ENCODE measurements at regions not wholly inside any gene's neighbourhood (a gene's known extent, or its start where the extent isn't known, plus 50 kb on each side); places are given as distances from the start of the nearest gene placed in this dataset.

DNA sequence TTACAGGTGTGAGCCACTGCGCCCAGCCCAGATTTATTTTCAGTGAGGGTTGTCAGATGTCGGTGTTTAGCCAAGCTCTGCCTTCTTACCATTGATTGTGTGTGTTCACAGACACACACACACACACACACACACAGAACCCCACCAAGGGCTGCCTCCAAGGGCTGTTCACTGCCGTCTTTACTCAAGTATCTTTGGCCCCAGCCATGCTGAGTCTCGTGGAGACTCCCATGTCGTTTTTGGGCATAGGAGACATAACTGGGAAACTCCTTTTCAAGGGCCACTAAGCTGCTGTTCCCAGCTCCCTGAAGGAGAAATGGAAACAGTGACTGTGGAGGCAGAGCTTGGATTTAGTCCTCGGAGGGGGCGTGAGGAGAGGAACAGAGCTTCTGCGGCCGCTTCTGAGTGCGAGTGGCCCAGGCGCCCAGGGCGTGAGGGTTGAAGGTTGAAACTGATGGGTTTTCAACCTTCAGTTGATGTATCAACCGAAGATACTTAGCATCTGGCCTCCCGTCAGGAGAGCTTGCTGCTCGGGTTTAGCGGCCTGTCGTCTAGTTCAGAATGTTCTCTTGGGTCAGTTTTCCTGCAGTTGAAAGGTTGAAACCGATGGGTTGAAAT lies 243.6 kb downstream of the TTLL2 start:
- no peak overlapping the region for H3K27ac Mint-ChIP-seq
- DNase-seq (ENCODE audit: low spot score): no peak

DNA sequence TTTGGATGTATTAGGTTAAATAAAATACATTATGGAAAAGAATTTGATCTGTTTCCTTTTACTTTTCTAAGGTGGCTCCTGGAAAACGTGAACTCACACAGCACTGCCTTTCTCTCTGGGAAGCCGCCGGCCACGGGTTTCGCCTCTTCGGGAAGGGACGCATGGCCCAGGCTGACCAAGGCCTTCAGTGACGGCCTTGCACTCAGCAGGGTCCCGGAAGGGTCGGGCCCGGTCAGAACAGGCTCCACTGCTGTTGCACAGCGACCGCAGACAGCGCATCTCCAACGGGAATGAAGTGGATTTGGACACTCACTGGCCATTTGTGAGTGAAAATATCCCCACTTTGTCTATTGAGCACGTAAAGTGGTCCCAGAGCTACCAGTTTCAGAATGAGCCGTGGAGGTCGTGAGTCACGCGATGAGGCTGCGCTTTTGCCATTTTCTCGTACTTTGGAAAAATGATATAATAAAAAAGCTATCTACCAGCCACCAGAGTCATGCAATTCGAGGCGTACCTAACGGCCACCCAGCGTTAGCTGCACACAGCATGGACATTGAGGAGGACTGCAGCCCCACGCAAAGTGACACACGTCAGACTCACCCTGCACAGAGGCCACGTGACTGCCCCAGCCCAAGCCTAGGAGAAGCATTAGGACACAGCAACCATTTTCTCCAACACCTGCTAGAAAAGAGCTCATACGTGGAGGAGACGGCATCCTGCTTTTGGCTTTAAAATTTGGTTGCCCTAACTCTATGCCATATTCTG lies 244.3 kb downstream of the TTLL2 start:
- DNase-seq (ENCODE audit: low spot score): no peak

More for the DNA sequence above, 243.6 kb downstream of the TTLL2 start:
- H3K27me3 Mint-ChIP-seq: peaks cover 0 to 3% of the 10 kb centered on the region in 2 donors
- no peaks in the 10 kb centered on the region for H3K9me3 Mint-ChIP-seq
- H3K36me3 Mint-ChIP-seq: no peaks in the 10 kb centered on the region
- H3K4me1 Mint-ChIP-seq (ENCODE audit: low read depth in 2 of 2): peaks cover 0 to 3% of the 10 kb centered on the region in 2 donors
- no peak for ATAC-seq
- no peak overlapping the region for H3K4me3 Mint-ChIP-seq

DNA sequence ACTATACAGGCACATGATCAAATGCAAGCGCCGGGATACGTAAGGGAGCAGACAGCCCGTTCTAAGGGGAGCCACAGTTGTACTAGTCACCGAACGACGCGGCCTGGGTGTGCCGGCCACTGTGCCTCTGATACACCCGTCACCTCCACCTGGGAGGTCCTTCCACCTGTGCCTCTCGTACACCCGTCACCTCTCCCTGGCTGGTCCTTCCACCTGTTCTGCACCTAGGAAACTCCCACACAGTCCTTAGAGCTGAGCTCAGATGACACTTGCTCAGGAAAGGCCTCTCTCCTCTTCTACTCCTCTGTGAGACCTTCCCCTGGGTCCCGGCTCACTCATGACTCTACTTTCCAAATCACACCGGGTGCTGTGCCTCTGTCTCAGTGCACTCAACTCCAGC lies 245.0 kb downstream of the TTLL2 start:
- no peaks in the 10 kb centered on the region for H3K36me3 Mint-ChIP-seq
- peaks cover 0 to 3% of the 10 kb centered on the region in 2 donors for H3K27me3 Mint-ChIP-seq
- no peak for DNase-seq (ENCODE audit: low spot score)
- no peak for ATAC-seq
- no peaks in the 10 kb centered on the region for H3K4me1 Mint-ChIP-seq (ENCODE audit: low read depth in 2 of 2)
- no peak overlapping the region for H3K4me3 Mint-ChIP-seq
- no peak overlapping the region for H3K27ac Mint-ChIP-seq
- H3K9me3 Mint-ChIP-seq: no peaks in the 10 kb centered on the region

More for the DNA sequence above, 244.3 kb downstream of the TTLL2 start:
- Mint-ChIP-seq H3K4me1 (ENCODE audit: low read depth in 2 of 2) (no peaks in the 10 kb centered on the region), H3K27me3 (peaks cover 0 to 3% of the 10 kb centered on the region in 2 donors), H3K9me3 (no peaks in the 10 kb centered on the region), H3K36me3 (no peaks in the 10 kb centered on the region), H3K4me3 (no peak overlapping the region), H3K27ac (no peak overlapping the region)
- ATAC-seq: no peak

DNA sequence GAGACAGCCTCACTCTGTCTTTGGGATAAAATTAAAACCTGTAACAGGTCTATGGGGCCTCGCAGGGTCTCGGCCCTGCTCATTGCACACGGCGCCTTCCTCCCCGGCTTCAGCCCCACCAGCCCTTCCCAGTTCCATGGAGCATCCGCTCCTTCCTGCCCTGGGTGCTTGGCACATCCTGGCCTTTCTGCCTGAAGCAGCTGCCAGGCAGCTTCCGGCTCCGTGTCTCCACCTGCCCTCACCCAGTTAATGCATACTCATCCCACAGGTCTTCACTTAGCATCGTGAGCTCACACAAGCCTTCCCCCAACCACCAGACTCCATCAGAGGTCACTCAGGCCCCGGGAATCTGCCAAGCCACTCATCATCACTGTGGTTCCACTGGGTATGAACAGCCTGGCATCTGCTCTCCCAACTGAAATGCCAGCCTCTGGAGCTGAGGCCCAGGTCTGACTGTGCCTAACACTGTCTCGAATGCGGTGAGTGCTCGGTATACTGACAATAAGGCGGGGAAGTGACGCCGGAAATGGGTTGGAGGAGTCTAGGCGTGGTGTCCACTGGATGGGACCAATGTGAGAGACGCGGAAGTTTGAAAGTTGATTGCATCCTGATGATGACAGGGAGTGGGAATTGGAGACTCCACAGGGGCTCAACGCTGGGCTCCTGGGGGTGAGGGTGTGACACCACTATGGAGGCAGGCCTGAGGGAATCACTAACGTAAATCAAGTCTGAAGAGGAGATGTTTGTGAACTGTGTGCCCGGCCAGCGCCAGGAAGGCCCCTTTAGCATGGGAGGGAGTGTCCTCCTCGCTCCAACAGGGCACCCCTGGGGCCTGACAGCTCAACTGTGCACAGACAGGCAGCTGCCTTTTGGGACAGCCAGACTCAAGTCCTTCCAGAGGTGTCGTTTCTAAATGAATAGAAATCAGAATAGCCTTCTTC lies 245.8 kb downstream of the TTLL2 start:
- H3K27ac Mint-ChIP-seq: no peak overlapping the region
- H3K4me1 Mint-ChIP-seq (ENCODE audit: low read depth in 2 of 2): no peaks in the 10 kb centered on the region
- H3K4me3 Mint-ChIP-seq: no peak overlapping the region
- H3K9me3 Mint-ChIP-seq: no peaks in the 10 kb centered on the region
- no peak for DNase-seq (ENCODE audit: low spot score)
- no peak for ATAC-seq
- H3K27me3 Mint-ChIP-seq: no peaks in the 10 kb centered on the region
- H3K36me3 Mint-ChIP-seq: no peaks in the 10 kb centered on the region

DNA sequence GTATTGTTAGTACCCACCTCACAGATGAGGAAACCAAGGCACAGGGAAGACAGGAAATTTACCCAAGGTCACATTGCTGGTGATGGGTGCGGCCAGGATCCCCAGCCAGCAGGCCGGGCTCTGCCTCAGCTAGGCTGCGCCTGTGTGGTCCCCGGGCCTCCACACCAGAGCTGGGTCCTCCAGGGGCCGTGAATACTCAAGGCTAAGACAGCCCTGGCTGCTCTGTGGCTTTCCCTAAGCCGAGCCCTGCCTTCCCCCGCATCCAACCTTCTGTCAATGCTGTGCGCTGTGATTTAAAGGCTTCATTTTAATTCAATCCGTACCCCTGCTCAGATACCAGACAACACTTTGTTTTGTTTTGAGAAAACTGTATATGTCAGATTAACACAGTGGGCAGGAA lies 246.7 kb downstream of the TTLL2 start:
- no peak overlapping the region for H3K27ac Mint-ChIP-seq
- no peaks in the 10 kb centered on the region for H3K4me1 Mint-ChIP-seq (ENCODE audit: low read depth in 2 of 2)
- H3K4me3 Mint-ChIP-seq: no peak overlapping the region
- ATAC-seq: no peak
- H3K27me3 Mint-ChIP-seq: no peaks in the 10 kb centered on the region
- no peak for DNase-seq (ENCODE audit: low spot score)
- H3K9me3 Mint-ChIP-seq: no peaks in the 10 kb centered on the region
- no peaks in the 10 kb centered on the region for H3K36me3 Mint-ChIP-seq

DNA sequence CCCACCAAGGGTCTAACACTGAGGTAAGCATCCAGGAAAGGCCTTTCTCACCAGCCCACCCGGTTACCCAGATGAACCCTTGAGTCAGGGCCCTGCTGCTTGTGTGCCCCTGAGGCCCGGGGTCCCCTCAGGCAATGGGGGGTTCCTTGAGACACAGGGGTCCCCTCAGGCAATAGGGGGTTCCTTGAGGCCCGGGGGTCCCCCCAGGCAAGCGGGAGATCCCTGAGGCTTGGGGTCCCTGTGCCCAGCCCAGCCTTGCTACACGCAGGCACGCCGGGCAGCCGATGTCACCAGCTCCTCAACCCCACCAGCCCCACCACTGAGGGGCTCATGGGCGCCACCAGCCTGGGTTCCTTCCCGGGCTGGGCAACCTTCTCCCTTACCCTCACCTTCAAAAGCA lies 247.2 kb downstream of the TTLL2 start:
- H3K36me3 Mint-ChIP-seq: no peaks in the 10 kb centered on the region
- no peaks in the 10 kb centered on the region for H3K4me1 Mint-ChIP-seq (ENCODE audit: low read depth in 2 of 2)
- no peak overlapping the region for H3K4me3 Mint-ChIP-seq
- DNase-seq (ENCODE audit: low spot score) (no peak), ATAC-seq (no peak)
- H3K27me3 Mint-ChIP-seq: no peaks in the 10 kb centered on the region
- no peaks in the 10 kb centered on the region for H3K9me3 Mint-ChIP-seq
- H3K27ac Mint-ChIP-seq: no peak overlapping the region

DNA sequence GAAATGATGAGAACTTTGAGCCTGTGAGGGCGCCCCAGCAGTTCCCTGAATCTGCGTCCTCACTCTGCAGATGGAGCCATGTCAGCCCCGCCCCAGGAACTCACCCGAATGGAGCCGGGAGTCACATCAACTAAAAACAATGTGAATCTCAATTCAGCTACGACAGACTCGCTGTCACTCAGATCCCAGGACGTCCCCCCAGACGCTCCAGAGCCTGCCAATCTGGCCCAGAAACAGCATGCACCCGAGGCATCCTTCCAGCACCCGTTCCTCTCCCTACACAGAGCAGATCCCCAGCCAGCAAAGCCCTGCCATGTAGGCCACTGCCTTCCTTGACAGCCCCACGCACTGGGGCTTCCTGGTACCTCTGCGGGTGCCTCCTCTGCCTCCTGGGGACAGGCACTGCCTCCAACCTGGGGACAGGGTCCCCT lies 248.0 kb downstream of the TTLL2 start:
- Mint-ChIP-seq H3K27ac (no peak overlapping the region), H3K36me3 (no peaks in the 10 kb centered on the region), H3K27me3 (no peaks in the 10 kb centered on the region), H3K4me1 (ENCODE audit: low read depth in 2 of 2) (no peaks in the 10 kb centered on the region), H3K9me3 (no peaks in the 10 kb centered on the region), H3K4me3 (no peak overlapping the region)
- DNase-seq (ENCODE audit: low spot score) (no peak), ATAC-seq (no peak)

DNA sequence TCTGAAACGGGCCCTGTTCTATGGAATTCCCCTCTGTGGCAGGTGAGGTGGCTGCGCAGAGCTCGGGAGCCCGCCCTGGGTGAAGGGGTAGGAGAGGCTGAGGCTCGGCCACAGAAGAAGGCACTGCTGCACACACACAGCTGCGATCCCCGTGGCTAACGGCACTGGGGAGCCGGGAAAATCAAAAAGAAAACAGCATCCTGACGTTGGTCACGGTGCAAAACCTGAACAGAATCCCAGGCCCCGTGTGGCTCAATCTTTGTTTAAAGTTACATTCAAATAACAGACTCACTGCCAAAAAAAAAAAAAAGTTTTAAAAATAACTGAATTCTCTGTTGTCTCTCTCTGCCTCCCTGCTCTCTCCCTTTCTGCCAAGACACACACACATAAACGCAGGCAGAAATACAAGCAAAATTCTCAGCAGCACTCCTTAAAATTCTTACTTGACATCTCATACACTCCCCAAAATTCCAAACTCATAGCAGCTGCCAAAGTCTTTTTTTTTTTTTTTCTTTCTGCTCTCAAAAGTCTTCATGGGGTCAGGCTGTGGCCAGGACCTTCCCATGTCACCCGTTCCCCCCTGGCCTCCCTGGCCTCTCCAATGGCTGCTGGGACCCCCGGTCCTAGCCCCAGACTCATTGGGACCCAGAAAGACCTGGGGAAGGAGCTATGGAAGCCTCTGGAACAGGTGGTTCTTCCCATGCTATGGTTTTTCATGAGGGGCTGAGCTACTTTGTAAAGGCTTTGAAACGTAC lies 248.8 kb downstream of the TTLL2 start:
- DNase-seq (ENCODE audit: low spot score): no peak

DNA sequence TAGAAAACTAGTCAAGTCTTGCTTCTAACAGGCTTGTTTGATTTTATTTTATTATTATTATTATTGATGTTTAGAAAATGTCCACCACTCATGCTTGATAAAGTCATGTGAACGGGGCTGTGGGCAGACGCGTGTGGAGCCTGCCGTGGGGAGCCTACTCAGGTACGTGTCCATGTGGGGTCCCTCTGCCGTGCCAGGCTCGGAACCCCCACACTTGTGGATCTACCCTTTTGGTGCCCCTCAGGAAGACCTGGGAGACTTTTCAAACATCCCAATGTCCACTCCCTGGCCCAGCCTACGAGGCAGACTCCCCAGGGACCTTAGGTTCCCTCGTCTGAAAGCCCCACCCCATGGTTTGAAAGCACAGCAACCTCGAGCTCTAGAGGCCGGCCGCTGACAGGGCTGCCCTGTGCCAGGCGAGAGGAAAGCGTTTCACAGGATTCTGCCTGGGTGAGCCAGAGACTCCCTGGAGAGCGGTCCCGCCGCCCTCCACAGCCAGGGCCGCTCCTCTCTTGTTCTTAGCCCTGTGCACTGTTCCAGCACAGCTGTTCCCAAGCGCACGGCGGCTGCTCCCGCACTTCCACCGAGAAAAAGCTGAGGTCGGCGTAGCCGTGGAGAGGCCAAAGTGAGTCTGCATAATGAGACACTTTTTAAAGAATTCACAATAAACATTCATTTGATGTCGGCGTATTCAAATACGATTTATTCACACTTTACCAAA lies 249.7 kb downstream of the TTLL2 start:
- Mint-ChIP-seq H3K9me3 (no peaks in the 10 kb centered on the region), H3K4me1 (ENCODE audit: low read depth in 2 of 2) (no peaks in the 10 kb centered on the region), H3K36me3 (no peaks in the 10 kb centered on the region), H3K4me3 (no peak overlapping the region), H3K27me3 (no peaks in the 10 kb centered on the region), H3K27ac (no peak overlapping the region)
- DNase-seq (ENCODE audit: low spot score) (no peak), ATAC-seq (no peak)

More for the DNA sequence above, 248.8 kb downstream of the TTLL2 start:
- H3K27ac Mint-ChIP-seq: no peak overlapping the region
- no peaks in the 10 kb centered on the region for H3K36me3 Mint-ChIP-seq
- H3K9me3 Mint-ChIP-seq: no peaks in the 10 kb centered on the region
- ATAC-seq: no peak
- no peaks in the 10 kb centered on the region for H3K4me1 Mint-ChIP-seq (ENCODE audit: low read depth in 2 of 2)
- no peaks in the 10 kb centered on the region for H3K27me3 Mint-ChIP-seq
- H3K4me3 Mint-ChIP-seq: no peak overlapping the region

DNA sequence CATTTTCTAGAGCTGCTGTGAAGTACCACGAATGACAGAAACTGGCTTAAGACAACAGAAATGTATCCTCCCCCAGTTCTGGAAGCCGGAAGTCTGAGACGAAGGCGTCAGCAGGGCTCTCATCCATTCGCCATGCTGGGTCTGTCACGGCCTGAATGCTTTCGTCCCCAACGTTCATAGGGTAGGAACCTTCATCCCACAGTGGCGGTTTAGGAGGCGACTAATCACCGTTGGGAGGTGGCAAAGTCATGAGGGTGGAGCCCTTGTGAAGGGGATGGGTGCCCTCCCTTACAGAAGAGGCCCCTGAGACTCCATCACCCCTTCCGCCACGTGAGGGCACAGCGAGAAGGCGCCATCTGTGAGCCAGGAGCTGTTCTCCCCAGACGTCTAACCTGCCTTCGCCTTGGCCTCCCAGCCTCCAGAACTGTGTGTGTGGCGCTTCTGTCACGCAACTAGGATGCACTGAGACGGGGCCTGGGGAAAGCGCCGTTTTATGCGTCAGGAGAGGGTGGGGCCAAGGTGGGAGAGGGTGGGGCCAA lies 250.3 kb downstream of the TTLL2 start:
- Mint-ChIP-seq H3K36me3 (no peaks in the 10 kb centered on the region), H3K4me1 (ENCODE audit: low read depth in 2 of 2) (no peaks in the 10 kb centered on the region), H3K9me3 (no peaks in the 10 kb centered on the region), H3K4me3 (no peak overlapping the region), H3K27me3 (no peaks in the 10 kb centered on the region), H3K27ac (no peak overlapping the region)
- DNase-seq (ENCODE audit: low spot score): no peak
- no peak for ATAC-seq

DNA sequence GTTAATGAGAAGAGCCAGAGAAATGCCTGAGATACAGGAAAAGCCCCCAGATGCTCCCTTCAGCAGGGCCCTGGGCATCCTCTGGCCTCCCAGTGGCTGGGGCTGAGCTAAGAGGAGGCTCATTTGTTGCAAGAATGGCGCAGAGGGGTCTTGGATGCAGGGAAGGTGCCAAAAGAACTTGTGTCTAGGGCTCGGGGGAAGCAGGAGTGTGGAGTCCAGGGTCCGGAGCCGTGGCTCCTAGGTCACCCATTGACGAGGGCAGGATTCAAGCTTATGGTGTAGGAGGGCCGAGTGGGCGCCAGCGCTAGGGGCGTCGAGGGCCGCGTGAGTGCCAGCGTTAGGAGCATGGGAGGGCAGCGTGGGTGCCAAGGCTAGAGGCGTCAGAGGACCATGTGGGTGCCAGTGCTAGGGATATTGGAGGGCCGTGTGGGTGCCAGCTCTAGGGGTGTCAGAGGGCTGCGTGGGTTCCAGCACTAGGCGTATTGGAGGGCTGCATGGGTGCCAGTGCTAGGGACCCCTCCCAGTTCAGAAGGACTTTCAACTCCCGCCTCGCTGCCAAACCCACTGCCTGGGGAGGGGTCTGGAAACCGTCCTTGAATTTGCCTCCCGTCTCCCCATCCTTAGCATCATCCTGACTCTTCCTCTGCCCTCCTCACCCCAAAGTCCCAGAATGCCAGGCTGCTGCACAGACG lies 250.5 kb upstream of the AFDN start:
- Mint-ChIP-seq H3K36me3 (no peaks in the 10 kb centered on the region), H3K27me3 (peaks cover 0 to 3% of the 10 kb centered on the region in 2 donors), H3K4me1 (ENCODE audit: low read depth in 2 of 2) (no peaks in the 10 kb centered on the region), H3K27ac (no peak overlapping the region), H3K9me3 (no peaks in the 10 kb centered on the region), H3K4me3 (no peak overlapping the region)
- ATAC-seq: no peak
- DNase-seq (ENCODE audit: low spot score): no peak

DNA sequence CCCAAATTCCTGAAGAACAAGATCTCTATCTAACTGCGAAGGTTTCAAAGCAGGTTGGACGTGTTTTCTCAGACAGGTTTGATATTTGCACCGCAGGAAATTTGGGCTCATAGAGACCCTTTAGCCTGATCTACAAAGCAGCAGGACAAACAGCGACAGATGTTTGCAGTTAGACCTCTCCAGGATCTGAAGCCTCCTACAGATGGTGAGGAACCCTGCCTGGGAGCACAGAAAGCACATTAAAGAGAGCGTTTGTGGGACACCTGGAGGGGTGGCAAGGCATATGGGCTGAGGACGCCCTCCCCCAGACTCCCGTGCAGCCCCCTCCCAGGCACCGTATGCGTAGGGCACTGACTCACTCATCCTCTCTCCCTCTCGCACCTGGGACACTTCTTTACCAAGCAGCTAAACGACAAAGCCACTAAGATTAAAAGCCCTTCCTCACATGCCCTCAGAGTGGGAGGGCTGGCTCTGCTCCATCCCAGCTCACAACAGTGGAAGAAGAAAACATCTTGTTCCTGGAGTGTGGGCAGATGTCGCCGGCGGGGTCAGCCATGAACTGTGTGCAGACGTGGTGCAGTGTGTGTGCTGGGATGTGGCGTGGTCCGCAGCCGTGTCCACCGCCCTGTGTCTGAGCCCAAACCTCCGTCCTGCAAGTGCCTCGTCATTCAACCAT lies 249.7 kb upstream of the AFDN start:
- H3K4me3 Mint-ChIP-seq: no peak overlapping the region
- H3K36me3 Mint-ChIP-seq: no peaks in the 10 kb centered on the region
- H3K4me1 Mint-ChIP-seq (ENCODE audit: low read depth in 2 of 2): no peaks in the 10 kb centered on the region
- no peak for DNase-seq (ENCODE audit: low spot score)
- ATAC-seq: no peak
- H3K9me3 Mint-ChIP-seq: no peaks in the 10 kb centered on the region
- peaks cover 0 to 3% of the 10 kb centered on the region in 2 donors for H3K27me3 Mint-ChIP-seq
- no peak overlapping the region for H3K27ac Mint-ChIP-seq

Data from natural killer cell treated with Interleukin-12 subunit alpha and Interleukin-12 subunit beta and Interleukin-15 and Interleukin-18, amount 100 ng/mL, for 72 hours (primary cell).